ENCODE measurements at regions not wholly inside any gene's neighbourhood (a gene's known extent, or its start where the extent isn't known, plus 50 kb on each side); places are given as distances from the start of the nearest gene placed in this dataset.

- TF ChIP-seq, protein P1, sequence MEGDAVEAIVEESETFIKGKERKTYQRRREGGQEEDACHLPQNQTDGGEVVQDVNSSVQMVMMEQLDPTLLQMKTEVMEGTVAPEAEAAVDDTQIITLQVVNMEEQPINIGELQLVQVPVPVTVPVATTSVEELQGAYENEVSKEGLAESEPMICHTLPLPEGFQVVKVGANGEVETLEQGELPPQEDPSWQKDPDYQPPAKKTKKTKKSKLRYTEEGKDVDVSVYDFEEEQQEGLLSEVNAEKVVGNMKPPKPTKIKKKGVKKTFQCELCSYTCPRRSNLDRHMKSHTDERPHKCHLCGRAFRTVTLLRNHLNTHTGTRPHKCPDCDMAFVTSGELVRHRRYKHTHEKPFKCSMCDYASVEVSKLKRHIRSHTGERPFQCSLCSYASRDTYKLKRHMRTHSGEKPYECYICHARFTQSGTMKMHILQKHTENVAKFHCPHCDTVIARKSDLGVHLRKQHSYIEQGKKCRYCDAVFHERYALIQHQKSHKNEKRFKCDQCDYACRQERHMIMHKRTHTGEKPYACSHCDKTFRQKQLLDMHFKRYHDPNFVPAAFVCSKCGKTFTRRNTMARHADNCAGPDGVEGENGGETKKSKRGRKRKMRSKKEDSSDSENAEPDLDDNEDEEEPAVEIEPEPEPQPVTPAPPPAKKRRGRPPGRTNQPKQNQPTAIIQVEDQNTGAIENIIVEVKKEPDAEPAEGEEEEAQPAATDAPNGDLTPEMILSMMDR (IDR thresholded peaks at IDR 0.05), result no peak
- no peak for TF ChIP-seq POLR2A (IDR thresholded peaks at IDR 0.05)
Measured at GRCh38 chr7:145812218-145812617, 304.4 kb upstream of the CNTNAP2 start.
